ENCODE measurements at regions not wholly inside any gene's neighbourhood (a gene's known extent, or its start where the extent isn't known, plus 50 kb on each side); places are given as distances from the start of the nearest gene placed in this dataset.

GRCh38 chr3:8210882-8211341, 290.7 kb upstream of the LMCD1 start:
- DNase-seq (ENCODE audit: insufficient read length, low spot score), result no peak
- no peak for FAIRE-seq
- TF ChIP-seq CTCF (IDR thresholded peaks at IDR 0.05; ENCODE audit: insufficient read depth, missing control alignments), result no peak

GRCh38 chr3:8212794-8213193, 288.8 kb upstream of the LMCD1 start:
- FAIRE-seq (no peak), DNase-seq (ENCODE audit: insufficient read length, low spot score) (no peak)
- no peak for TF ChIP-seq CTCF (IDR thresholded peaks at IDR 0.05; ENCODE audit: insufficient read depth, missing control alignments)

- FAIRE-seq (no peak), DNase-seq (ENCODE audit: insufficient read length, low spot score) (no peak)
- TF ChIP-seq CTCF (IDR thresholded peaks at IDR 0.05; ENCODE audit: insufficient read depth, missing control alignments), result no peak
Observed at GRCh38 chr3:8213286-8213685, 288.3 kb upstream of the LMCD1 start.

GRCh38 chr3:8215821-8216220, 285.8 kb upstream of the LMCD1 start:
- DNase-seq (ENCODE audit: insufficient read length, low spot score), result no peak
- TF ChIP-seq CTCF (IDR thresholded peaks at IDR 0.05; ENCODE audit: insufficient read depth, missing control alignments), result no peak
- no peak for FAIRE-seq

GRCh38 chr3:8218353-8218940, 283.2 kb upstream of the LMCD1 start:
- TF ChIP-seq CTCF (IDR thresholded peaks at IDR 0.05; ENCODE audit: insufficient read depth, missing control alignments), result no peak
- FAIRE-seq, result no peak
- no peak for DNase-seq (ENCODE audit: insufficient read length, low spot score)

GRCh38 chr3:8220291-8220690, 281.3 kb upstream of the LMCD1 start:
- DNase-seq (ENCODE audit: insufficient read length, low spot score), result no peak
- TF ChIP-seq CTCF (IDR thresholded peaks at IDR 0.05; ENCODE audit: insufficient read depth, missing control alignments), result no peak
- FAIRE-seq, result no peak

- TF ChIP-seq CTCF (IDR thresholded peaks at IDR 0.05; ENCODE audit: insufficient read depth, missing control alignments), result no peak
- DNase-seq (ENCODE audit: insufficient read length, low spot score) (no peak), FAIRE-seq (no peak)
Observed at GRCh38 chr3:8223766-8224165, 277.9 kb upstream of the LMCD1 start.
